ENCODE measurements at regions not wholly inside any gene's neighbourhood (a gene's known extent, or its start where the extent isn't known, plus 50 kb on each side); places are given as distances from the start of the nearest gene placed in this dataset.

GRCh38 chr6:147859071-147859470 is 350.6 kb downstream of the SAMD5 start:
- DNase-seq (no peak), ATAC-seq (no peak)
- H3K4me1 ChIP-seq (ENCODE audit: insufficient read depth, low read length): no peaks in the 10 kb centered on the region
- ChIA-PET POLR2A (ENCODE audit: unreplicated experiment) (no interaction called here), CTCF (no interaction called here)
- no peaks in the 10 kb centered on the region for H3K36me3 ChIP-seq (ENCODE audit: low read depth, low read length)
- no peaks in the 10 kb centered on the region for H3K27me3 ChIP-seq (ENCODE audit: low read length)
- no TSS peak for BruUV-seq (replicated peaks)
- no peaks in the 10 kb centered on the region for H3K79me2 ChIP-seq (ENCODE audit: low read length)
- TF ChIP-seq EZH2 (IDR thresholded peaks at IDR 0.05; ENCODE audit: low read length, unreplicated experiment) (no peak), EZH2phosphoT487 (IDR thresholded peaks at IDR 0.05; ENCODE audit: borderline replicate concordance, low read length) (no peak)
- no peaks in the 10 kb centered on the region for H3K9me3 ChIP-seq (ENCODE audit: low read length)
- no peak overlapping the region for H3K4me3 ChIP-seq (ENCODE audit: low read length)
- no peak overlapping the region for H2AFZ ChIP-seq (ENCODE audit: low read length)
- intact Hi-C loops (cut with micrococcal nuclease): no loop called here
- H3K27ac ChIP-seq (ENCODE audit: low read length): no peak overlapping the region
- no peaks in the 10 kb centered on the region for H3K9me2 ChIP-seq (replicated peaks; ENCODE audit: low read length)
- no peaks in the 10 kb centered on the region for H4K20me1 ChIP-seq (ENCODE audit: low read length)
- no peak overlapping the region for H3K9ac ChIP-seq (ENCODE audit: low read length)
- no peak overlapping the region for H3K4me2 ChIP-seq (ENCODE audit: low read length)
- H3F3A ChIP-seq (ENCODE audit: low read length, unreplicated experiment): no peaks in the 10 kb centered on the region

- ATAC-seq: no peak
- CTCF ChIA-PET: no interaction called here
- no peaks in the 10 kb centered on the region for H3K9me2 ChIP-seq (replicated peaks; ENCODE audit: low read length)
Measured at GRCh38 chr6:147861696-147862095, 353.2 kb downstream of the SAMD5 start.

GRCh38 chr6:147867433-147868226 is 359.1 kb downstream of the SAMD5 start:
- Histone ChIP-seq H3K4me1 (ENCODE audit: insufficient read depth, low read length) (peaks cover 11% of the 10 kb centered on the region), H3K4me3 (ENCODE audit: low read length) (no peak overlapping the region), H3K4me2 (ENCODE audit: low read length) (no peak overlapping the region), H3K9me2 (replicated peaks; ENCODE audit: low read length) (no peaks in the 10 kb centered on the region), H3F3A (ENCODE audit: low read length, unreplicated experiment) (no peaks in the 10 kb centered on the region), H3K79me2 (ENCODE audit: low read length) (no peaks in the 10 kb centered on the region), H3K9me3 (ENCODE audit: low read length) (no peaks in the 10 kb centered on the region), H3K9ac (ENCODE audit: low read length) (no peak overlapping the region), H3K27me3 (ENCODE audit: low read length) (no peaks in the 10 kb centered on the region), H2AFZ (ENCODE audit: low read length) (no peak overlapping the region), H3K36me3 (ENCODE audit: low read depth, low read length) (no peaks in the 10 kb centered on the region), H4K20me1 (ENCODE audit: low read length) (no peaks in the 10 kb centered on the region), H3K27ac (ENCODE audit: low read length) (no peak overlapping the region)
- BruUV-seq (replicated peaks): no TSS peak
- POLR2A ChIA-PET (ENCODE audit: unreplicated experiment): no interaction called here
- intact Hi-C loops (cut with micrococcal nuclease): no loop called here
- CTCF ChIA-PET: no interaction called here
- TF ChIP-seq CTCF (conservative IDR thresholded peaks at IDR 0.05; ENCODE audit: low read depth, low read length) (no peak), EZH2phosphoT487 (IDR thresholded peaks at IDR 0.05; ENCODE audit: borderline replicate concordance, low read length) (no peak), EZH2 (IDR thresholded peaks at IDR 0.05; ENCODE audit: low read length, unreplicated experiment) (no peak)
- DNase-seq (no peak), ATAC-seq (no peak)

More at GRCh38 chr6:147861696-147862095, 353.2 kb downstream of the SAMD5 start:
- no peak for TF ChIP-seq CTCF (conservative IDR thresholded peaks at IDR 0.05; ENCODE audit: low read depth, low read length)
- TF ChIP-seq EZH2 (IDR thresholded peaks at IDR 0.05; ENCODE audit: low read length, unreplicated experiment): no peak
- no peak for TF ChIP-seq EZH2phosphoT487 (IDR thresholded peaks at IDR 0.05; ENCODE audit: borderline replicate concordance, low read length)
- Histone ChIP-seq H2AFZ (ENCODE audit: low read length) (no peak overlapping the region), H3K79me2 (ENCODE audit: low read length) (no peaks in the 10 kb centered on the region), H3K4me2 (ENCODE audit: low read length) (no peak overlapping the region), H3K27ac (ENCODE audit: low read length) (no peak overlapping the region), H3K9ac (ENCODE audit: low read length) (no peak overlapping the region), H3K4me1 (ENCODE audit: insufficient read depth, low read length) (no peaks in the 10 kb centered on the region), H3F3A (ENCODE audit: low read length, unreplicated experiment) (no peaks in the 10 kb centered on the region), H3K27me3 (ENCODE audit: low read length) (no peaks in the 10 kb centered on the region), H3K9me3 (ENCODE audit: low read length) (no peaks in the 10 kb centered on the region), H3K4me3 (ENCODE audit: low read length) (no peak overlapping the region), H4K20me1 (ENCODE audit: low read length) (no peaks in the 10 kb centered on the region), H3K36me3 (ENCODE audit: low read depth, low read length) (no peaks in the 10 kb centered on the region)
- POLR2A ChIA-PET (ENCODE audit: unreplicated experiment): no interaction called here
- intact Hi-C loops (cut with micrococcal nuclease): no loop called here
- DNase-seq: no peak
- BruUV-seq (replicated peaks): no TSS peak

All from PC-3 (cell line).